ENCODE measurements at regions not wholly inside any gene's neighbourhood (a gene's known extent, or its start where the extent isn't known, plus 50 kb on each side); places are given as distances from the start of the nearest gene placed in this dataset.

GRCh38 chr7:52959878-52960660 lies 75.4 kb upstream of the POM121L12 start:
- TF ChIP-seq CTCF (IDR thresholded peaks at IDR 0.05) (no peak), POLR2A (IDR thresholded peaks at IDR 0.05) (no peak), EP300 (IDR thresholded peaks at IDR 0.05) (no peak)
